GM21367 (cell line): ENCODE measurements at regions not wholly inside any gene's neighbourhood (a gene's known extent, or its start where the extent isn't known, plus 50 kb on each side); places are given as distances from the start of the nearest gene placed in this dataset.

ENCODE experiments used
- ATAC-seq: cut with Tn5 transposase; IDR thresholded peaks from one replicate; pipeline ENCODE4 v1.9.1; 2021; ENCODE audit not compliant: unreplicated experiment

DNA sequence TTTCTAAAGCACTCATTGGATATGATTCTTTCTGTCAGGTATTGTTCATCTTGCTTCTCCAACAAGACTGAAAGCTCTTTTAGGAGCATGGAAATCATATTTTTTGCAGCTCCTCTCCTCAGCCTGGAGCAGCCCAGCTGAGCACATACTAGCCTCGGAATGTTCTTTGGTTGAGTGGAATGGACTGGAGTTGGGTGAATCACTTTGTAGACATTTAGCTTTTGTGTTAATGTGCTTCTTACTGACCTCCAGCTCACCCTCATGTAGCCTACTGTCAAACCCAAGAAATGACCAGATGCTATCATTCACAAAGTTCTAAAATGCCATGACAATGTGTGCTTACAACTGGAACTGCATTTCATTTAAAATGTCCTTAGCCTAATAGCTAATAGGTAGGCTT is 161.1 kb downstream of the NUAK1 start:
- ATAC-seq, result no peak

DNA sequence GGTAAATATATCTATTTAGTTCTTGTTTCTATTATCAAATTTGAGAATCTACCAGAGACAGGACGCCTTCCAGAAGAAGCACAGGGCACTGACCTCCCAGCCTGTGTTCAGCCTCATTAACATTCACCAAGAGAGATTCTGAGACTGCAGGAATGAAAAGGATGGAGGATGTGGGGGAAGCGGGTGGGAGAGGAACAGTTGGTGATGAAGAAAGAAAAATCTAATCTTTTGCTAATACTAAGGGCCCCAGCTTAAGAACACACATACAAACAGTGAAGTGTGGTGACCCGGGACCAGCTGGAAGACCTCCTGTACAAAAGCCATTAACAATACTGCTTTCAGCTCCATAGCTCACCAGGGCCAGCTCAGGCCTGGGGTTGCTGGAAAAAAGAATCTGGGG is 160.5 kb downstream of the NUAK1 start:
- no peak for ATAC-seq

DNA sequence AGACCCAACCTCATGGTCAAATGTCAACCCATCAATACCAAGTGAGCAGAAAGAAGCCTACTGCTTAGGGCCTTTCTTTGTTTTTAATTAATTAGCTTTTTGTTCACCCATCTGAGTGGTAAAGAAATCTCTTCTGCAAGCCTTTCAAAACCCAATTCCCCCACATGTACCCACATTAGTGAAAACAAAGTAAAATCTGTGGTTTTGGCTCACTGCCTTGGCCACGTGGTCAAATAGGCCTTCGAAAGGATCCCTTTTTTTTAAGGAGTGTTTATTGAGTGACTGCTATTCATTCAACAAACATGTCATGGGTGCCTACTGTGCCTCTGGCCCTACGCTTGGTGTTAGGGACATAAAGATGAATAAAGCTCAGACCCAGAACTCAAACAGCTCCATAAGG is 160.1 kb downstream of the NUAK1 start:
- no peak for ATAC-seq

- ATAC-seq, result no peak
These were observed 158.7 kb downstream of the NUAK1 start for GRCh38 chr12:105980085-105980484.

DNA sequence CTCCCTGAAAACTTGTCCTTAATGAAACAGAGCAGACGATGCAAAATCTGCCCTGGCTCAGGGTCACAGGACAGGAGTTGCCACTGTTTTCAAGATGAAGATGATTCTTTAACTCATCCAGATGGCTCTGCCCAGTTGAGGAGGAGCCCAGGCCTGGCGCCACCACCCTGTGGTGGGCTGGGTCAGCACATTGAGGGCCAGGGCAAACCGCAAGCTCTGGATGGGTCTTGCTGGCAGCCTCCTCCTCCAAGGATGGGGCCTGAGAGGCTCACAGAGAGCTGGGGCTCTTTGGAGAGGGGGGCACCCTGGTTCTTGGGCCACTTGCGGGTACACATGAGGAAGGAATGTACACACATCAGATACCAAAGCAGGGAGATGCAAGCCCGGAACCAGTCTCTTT is 158.2 kb downstream of the NUAK1 start:
- ATAC-seq, result no peak

GRCh38 chr12:105982022-105982421 is 156.7 kb downstream of the NUAK1 start:
- ATAC-seq, result no peak

- no peak for ATAC-seq
These were observed 155.0 kb downstream of the NUAK1 start for GRCh38 chr12:105983622-105984320.

DNA sequence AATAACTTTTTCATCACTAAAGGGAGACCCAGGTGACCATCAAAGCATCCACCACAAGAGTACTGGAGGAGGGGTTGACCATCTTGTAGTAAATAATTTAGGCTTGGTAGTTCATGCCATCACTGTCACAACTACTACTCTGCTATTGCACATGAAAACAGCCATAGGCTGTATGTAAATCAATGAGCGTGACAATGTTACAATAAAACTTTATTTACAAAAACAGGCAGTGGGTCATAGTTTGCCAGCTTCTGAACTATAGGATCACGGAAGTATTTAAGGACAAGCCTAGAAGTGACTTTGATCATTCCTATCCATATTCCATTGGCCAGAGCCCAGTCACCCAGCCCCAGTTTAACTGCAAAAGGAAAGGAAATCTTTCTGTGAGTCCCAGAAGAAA is 153.4 kb downstream of the NUAK1 start:
- ATAC-seq, result no peak

DNA sequence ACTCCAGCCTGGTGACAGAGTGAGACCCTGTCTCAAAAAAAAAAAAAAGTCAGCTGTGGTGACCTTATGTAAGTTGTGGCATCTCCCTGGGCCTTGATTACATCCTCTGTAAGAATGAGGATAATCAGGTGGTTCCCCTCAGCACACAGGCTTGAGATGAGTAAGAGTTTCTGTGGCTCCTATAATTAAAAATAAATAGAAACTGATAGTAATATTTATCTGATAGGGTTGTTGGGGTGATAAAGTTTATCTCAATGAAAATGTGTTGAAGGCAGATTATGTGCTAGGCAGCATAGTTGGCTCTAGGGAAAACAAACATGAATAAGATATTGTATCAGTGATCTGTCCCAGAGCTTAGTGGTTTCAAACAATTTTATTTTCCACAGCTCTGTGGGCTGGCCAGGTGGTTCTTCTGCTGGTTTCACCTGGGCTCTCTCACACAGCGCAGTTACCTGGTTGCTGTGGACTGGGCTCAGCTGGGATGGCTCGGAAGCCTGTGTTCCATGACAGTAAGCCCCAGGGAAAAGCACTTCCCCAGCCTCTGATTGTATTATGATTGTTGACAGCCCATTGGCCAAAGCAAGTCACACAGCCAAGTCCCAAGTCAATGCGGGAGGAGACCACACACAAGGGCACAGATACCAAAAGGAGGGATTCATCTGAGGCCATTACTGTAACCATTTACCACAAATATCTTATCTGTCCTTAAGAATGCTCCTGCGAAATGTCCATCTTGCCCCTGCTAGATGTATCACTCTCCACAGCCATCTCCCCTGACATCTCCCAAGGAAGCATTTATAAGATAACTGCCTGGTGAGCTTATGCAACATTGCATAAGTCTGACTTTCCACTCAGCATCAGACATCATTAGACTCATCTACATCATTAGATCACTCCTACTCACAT is 151.7 kb downstream of the NUAK1 start:
- no peak for ATAC-seq

DNA sequence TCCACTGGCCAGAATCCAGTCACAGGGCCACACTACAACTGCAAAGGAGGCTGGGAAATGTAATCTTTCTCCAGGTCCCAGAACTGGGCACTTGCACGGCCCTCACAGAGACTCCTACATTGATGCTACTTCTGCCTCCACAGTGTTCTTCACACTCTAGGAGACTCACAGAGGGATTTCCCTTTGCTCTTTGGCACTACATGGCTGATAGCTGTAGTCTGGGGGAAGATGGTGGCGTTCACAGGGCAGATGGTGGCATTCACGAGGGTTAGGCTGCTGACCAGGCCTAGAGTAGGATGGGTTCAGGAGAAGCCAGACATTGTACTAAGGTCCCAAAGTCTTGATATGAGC is 151.1 kb downstream of the NUAK1 start:
- no peak for ATAC-seq

- no peak for ATAC-seq
These were observed 145.7 kb downstream of the NUAK1 start for GRCh38 chr12:105992849-105993740.

DNA sequence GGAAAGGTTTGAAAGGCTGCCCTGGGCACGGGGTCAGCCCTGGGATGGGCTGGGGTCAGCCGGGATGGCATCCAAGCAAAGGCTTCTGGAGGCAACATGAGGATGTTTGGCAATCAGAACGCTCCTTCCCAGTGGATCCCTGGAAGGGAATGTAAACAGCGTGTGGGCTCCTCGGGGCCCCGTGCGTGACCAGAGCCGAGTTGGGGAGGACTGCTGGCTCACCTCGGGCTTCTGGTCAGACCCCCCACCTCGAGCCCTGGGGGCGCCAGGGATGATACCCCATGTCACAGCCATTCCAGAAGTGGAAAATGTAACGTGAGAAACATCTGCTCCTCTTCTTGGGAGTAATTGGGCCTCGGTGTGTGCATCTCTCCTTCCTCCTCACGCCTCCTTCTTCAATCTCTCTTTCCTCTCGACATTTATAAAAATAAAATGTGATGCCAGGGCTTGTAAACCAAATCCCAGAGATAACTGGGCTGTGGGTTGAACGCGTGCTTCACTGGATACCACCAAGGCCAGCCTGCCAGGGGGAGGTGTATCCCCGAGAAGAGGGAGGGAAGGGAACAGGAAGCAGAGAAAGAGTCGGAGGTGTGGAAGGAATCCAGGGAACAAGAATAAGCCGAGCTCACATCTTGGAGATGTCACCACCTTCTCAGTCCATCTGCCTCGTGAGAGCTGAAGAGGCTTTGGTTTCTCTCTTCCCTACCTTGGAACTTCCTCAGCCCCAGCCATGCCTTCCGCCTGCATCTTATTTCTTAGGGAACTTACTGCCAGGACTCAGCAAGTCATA is 144.8 kb downstream of the NUAK1 start:
- no peak for ATAC-seq

DNA sequence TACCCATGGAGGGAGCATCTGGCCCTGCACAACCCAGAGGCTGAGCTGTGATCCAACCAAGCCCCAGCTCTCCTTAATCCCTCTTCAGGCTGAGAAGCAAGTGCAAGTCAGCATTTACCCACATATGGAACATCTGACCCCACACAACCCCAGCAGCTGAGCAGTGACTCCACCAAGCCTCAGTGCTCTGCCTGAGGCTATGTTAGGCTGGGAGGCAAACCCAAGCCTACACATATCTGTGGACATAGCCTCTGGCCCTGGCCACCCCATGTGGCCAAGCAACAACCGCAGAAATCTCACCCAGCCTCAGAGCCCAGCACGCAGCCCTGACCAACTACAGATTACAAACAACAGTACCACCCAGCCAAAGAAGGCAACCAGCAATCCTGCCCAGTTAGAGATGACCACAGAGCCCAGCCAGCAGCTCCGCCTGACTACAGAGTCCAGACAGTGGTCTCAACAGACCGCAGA is 142.8 kb downstream of the NUAK1 start:
- no peak for ATAC-seq

DNA sequence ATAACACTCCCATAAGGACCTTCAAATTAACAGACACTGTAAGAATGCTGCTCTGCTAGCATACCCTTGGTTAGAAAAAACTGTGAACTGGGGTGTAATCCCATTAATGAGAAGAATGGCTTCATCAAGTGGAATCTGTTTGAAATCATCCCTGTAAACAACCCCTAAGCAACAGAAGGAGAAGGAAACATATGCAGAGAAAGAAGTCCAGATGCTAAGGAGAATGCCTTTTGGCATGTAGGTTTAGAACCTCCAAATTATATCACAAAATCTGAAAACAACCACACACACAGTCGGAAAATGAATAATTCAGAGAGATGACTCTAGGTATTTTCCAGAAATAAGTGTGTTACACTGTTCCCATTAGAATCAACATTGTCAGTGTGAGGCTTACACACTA is 140.2 kb downstream of the NUAK1 start:
- no peak for ATAC-seq

DNA sequence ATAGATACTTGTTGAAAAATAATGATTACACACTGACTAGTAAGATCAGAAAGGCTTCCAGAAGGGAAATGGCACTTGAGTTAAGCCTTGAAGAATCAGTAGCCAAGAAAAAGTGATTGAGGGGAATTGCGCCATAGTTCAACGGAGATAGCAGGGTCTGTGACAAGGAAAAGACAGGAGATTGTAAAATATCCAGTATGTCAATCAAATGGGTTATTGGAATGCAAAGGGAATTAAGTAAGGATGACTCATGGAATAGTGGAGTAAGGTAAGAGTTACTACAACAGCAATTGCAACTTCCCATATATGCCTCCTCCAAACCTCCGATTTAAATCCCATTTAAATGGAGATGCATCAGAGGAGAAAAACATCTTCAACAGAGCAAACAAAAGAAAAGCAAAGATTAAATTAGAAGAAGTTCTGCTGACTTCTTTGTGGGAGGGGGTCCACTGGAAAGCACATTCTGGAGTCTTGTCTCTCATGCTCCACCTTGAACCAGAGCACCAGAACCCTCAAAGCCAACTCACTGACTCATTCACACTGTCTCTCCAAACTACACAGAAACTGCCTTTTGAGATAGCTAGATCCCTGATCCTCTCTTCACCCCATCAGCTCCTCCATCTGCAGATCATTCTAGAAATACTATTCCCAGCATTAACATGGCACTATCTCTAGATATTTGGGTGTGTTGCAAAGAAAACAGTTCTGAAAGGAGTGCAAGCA is 138.2 kb downstream of the NUAK1 start:
- ATAC-seq, result no peak

- ATAC-seq, result no peak
These were observed 137.5 kb downstream of the NUAK1 start for GRCh38 chr12:106001105-106001836.

- no peak for ATAC-seq
These were observed 136.9 kb downstream of the NUAK1 start for GRCh38 chr12:106001837-106002218.

GRCh38 chr12:106003297-106003696 is 135.5 kb downstream of the NUAK1 start:
- no peak for ATAC-seq

- no peak for ATAC-seq
These were observed 134.5 kb downstream of the NUAK1 start for GRCh38 chr12:106004289-106004688.
